Liver (tissue), 3 donors: ENCODE measurements at regions not wholly inside any gene's neighbourhood (a gene's known extent, or its start where the extent isn't known, plus 50 kb on each side); places are given as distances from the start of the nearest gene placed in this dataset.

Experiments
- JUND ChIP-seq, 2 donors: IDR thresholded peaks; 2 replicates each; pipeline ENCODE4 v1.6.1; 2016; ENCODE audit warnings: antibody characterized with exemption in 2 of 2
- RXRA ChIP-seq, 2 donors: IDR thresholded peaks; 2 replicates each; pipeline ENCODE4 v1.6.1; 2017 to 2018; ENCODE audit warnings: antibody characterized with exemption in 2 of 2, mild to moderate bottlenecking in 1 of 2
- SP1 ChIP-seq: IDR thresholded peaks from 2 replicates; pipeline ENCODE4 v1.6.1; 2018; ENCODE audit warnings: antibody characterized with exemption, mild to moderate bottlenecking
- TAF1 ChIP-seq: conservative IDR thresholded peaks from 2 replicates; pipeline ENCODE4 v1.6.1; 2016; ENCODE audit warnings: antibody characterized with exemption, mild to moderate bottlenecking
- TF ChIP-seq, protein P1 (sequence below): fragments of 150-350 bp; IDR thresholded peaks from 2 replicates; pipeline ENCODE4 v1.5.1; 2017; ENCODE audit warnings: improper control_type of control experiment, low read depth, low read length; ENCODE audit not compliant: missing input control
- TF ChIP-seq, protein P2 (sequence below): IDR thresholded peaks from 2 replicates; pipeline ENCODE4 v1.6.1; 2016; ENCODE audit warnings: antibody characterized with exemption, mild to moderate bottlenecking
- TF ChIP-seq, protein P3 (sequence below): IDR thresholded peaks from 2 replicates; pipeline ENCODE4 v1.6.1; 2016; ENCODE audit warnings: antibody characterized with exemption
- TF ChIP-seq, protein P4 (sequence below): IDR thresholded peaks from 2 replicates; pipeline ENCODE4 v1.6.1; 2016; ENCODE audit warnings: antibody characterized with exemption
- donor health status: healthy.
- donor health status: healthy.

DNA sequence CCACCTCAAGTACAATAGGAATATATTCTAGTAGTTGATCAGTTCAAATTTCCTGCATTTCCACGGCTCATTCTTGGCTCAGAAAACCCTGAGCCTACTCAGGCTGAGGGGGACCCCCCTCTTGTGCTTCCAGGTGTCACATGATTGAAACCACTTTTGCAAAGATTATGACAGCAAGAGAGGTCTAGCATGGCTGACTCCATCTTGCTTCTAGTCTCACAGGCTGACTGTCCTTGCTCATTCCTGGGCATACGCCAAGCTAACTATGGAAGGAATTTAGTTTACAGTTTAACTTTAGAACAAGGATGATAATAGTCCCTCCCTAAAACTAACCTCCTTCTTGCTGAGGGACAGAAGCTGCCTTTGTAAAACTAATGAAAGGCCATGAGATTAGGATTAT, 154.1 kb downstream of the SNX18 start:
- TF ChIP-seq JUND (IDR thresholded peaks at IDR 0.05) (no peak), TAF1 (no peak), RXRA (IDR thresholded peaks at IDR 0.05) (no peak), SP1 (no peak)
- TF ChIP-seq, protein P1, sequence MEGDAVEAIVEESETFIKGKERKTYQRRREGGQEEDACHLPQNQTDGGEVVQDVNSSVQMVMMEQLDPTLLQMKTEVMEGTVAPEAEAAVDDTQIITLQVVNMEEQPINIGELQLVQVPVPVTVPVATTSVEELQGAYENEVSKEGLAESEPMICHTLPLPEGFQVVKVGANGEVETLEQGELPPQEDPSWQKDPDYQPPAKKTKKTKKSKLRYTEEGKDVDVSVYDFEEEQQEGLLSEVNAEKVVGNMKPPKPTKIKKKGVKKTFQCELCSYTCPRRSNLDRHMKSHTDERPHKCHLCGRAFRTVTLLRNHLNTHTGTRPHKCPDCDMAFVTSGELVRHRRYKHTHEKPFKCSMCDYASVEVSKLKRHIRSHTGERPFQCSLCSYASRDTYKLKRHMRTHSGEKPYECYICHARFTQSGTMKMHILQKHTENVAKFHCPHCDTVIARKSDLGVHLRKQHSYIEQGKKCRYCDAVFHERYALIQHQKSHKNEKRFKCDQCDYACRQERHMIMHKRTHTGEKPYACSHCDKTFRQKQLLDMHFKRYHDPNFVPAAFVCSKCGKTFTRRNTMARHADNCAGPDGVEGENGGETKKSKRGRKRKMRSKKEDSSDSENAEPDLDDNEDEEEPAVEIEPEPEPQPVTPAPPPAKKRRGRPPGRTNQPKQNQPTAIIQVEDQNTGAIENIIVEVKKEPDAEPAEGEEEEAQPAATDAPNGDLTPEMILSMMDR: no peak
- TF ChIP-seq, protein P2, sequence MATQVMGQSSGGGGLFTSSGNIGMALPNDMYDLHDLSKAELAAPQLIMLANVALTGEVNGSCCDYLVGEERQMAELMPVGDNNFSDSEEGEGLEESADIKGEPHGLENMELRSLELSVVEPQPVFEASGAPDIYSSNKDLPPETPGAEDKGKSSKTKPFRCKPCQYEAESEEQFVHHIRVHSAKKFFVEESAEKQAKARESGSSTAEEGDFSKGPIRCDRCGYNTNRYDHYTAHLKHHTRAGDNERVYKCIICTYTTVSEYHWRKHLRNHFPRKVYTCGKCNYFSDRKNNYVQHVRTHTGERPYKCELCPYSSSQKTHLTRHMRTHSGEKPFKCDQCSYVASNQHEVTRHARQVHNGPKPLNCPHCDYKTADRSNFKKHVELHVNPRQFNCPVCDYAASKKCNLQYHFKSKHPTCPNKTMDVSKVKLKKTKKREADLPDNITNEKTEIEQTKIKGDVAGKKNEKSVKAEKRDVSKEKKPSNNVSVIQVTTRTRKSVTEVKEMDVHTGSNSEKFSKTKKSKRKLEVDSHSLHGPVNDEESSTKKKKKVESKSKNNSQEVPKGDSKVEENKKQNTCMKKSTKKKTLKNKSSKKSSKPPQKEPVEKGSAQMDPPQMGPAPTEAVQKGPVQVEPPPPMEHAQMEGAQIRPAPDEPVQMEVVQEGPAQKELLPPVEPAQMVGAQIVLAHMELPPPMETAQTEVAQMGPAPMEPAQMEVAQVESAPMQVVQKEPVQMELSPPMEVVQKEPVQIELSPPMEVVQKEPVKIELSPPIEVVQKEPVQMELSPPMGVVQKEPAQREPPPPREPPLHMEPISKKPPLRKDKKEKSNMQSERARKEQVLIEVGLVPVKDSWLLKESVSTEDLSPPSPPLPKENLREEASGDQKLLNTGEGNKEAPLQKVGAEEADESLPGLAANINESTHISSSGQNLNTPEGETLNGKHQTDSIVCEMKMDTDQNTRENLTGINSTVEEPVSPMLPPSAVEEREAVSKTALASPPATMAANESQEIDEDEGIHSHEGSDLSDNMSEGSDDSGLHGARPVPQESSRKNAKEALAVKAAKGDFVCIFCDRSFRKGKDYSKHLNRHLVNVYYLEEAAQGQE: no peak
- TF ChIP-seq, protein P3, sequence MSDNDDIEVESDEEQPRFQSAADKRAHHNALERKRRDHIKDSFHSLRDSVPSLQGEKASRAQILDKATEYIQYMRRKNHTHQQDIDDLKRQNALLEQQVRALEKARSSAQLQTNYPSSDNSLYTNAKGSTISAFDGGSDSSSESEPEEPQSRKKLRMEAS: no peak
- TF ChIP-seq, protein P4, sequence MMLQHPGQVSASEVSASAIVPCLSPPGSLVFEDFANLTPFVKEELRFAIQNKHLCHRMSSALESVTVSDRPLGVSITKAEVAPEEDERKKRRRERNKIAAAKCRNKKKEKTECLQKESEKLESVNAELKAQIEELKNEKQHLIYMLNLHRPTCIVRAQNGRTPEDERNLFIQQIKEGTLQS: no peak
